ENCODE measurements at regions not wholly inside any gene's neighbourhood (a gene's known extent, or its start where the extent isn't known, plus 50 kb on each side); places are given as distances from the start of the nearest gene placed in this dataset.
A peak's percentile ranks its signal among the peaks of the same experiment; 100 is the strongest.

DNA sequence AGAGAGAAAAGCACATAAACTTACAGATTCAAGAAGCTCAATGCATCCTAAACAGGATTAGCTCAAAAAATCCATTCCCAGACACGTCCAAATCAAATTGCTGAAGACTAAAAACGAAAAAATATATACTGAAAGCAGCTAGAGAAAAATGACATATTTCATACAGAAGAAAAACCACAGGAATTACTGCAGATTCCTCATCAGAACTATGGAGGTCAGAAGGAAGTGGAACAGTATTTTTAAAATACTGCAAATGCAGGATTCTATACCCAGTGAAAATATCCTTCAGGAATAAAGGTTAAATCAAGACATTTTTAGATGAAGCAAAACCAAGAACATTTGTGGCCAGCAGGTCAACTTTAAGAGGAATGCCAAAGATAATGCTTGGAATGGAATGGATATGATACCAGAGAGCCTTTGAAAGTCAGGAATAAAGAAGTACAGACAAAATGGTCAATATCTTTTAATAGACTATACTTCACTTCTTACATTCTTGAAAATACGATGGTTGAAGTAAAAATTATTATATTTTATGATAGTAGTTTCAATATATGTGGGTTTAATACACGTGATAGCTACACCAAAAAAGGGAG is 352.9 kb downstream of the CTTN start (continued):
- TF ChIP-seq CBX5 (IDR thresholded peaks at IDR 0.05; ENCODE audit: borderline replicate concordance, low read depth) = peak; percentile 80
- TF ChIP-seq TRIM28 (IDR thresholded peaks at IDR 0.05) = peak; percentile 92
- no peak for TF ChIP-seq ETV6 (IDR thresholded peaks at IDR 0.05; ENCODE audit: borderline replicate concordance in 1 of 2, low read depth in 2 of 2, low read length in 1 of 2)
- no peak for TF ChIP-seq ETV6 (CRISPR knock-in tag; IDR thresholded peaks at IDR 0.05; ENCODE audit: borderline replicate concordance)
- TF ChIP-seq COPS2 (conservative IDR thresholded peaks at IDR 0.05) = no peak
- TF ChIP-seq C11orf30 (IDR thresholded peaks at IDR 0.05; ENCODE audit: low read depth) = no peak
- no peak for TF ChIP-seq MTA2 (IDR thresholded peaks at IDR 0.05; ENCODE audit: low read depth)
- no peak for TF ChIP-seq POU5F1 (IDR thresholded peaks at IDR 0.05; ENCODE audit: borderline replicate concordance, low read depth, low read length, partially characterized antibody)
- TF ChIP-seq MAFF (IDR thresholded peaks at IDR 0.05; ENCODE audit: low read length) = 0 out of 2 replicates have a peak, but pooled peaks have one; percentile 10
- no peak for TF ChIP-seq NFE2L1 (tag; IDR thresholded peaks at IDR 0.05; ENCODE audit: borderline replicate concordance, low read depth)
- no peak for TF ChIP-seq MEF2A (IDR thresholded peaks at IDR 0.05; ENCODE audit: control insufficient read depth, low read depth, low read length)
- TF ChIP-seq TBL1XR1 (IDR thresholded peaks at IDR 0.05; ENCODE audit: low read length in 2 of 2) = no peak
- TF ChIP-seq, protein P1, sequence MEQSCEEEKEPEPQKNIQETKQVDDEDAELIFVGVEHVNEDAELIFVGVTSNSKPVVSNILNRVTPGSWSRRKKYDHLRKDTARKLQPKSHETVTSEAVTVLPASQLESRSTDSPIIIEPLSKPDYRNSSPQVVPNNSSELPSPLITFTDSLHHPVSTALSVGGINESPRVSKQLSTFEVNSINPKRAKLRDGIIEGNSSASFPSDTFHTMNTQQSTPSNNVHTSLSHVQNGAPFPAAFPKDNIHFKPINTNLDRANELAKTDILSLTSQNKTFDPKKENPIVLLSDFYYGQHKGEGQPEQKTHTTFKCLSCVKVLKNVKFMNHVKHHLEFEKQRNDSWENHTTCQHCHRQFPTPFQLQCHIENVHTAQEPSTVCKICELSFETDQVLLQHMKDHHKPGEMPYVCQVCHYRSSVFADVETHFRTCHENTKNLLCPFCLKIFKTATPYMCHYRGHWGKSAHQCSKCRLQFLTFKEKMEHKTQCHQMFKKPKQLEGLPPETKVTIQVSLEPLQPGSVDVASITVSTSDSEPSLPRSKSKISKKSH (CRISPR knock-in tag; IDR thresholded peaks at IDR 0.05) = 0 out of 2 replicates have a peak, but pooled peaks have one; percentile 60
- TF ChIP-seq, protein P2, sequence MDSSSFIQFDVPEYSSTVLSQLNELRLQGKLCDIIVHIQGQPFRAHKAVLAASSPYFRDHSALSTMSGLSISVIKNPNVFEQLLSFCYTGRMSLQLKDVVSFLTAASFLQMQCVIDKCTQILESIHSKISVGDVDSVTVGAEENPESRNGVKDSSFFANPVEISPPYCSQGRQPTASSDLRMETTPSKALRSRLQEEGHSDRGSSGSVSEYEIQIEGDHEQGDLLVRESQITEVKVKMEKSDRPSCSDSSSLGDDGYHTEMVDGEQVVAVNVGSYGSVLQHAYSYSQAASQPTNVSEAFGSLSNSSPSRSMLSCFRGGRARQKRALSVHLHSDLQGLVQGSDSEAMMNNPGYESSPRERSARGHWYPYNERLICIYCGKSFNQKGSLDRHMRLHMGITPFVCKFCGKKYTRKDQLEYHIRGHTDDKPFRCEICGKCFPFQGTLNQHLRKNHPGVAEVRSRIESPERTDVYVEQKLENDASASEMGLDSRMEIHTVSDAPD (CRISPR knock-in tag; IDR thresholded peaks at IDR 0.05) = no peak
- TF ChIP-seq ZNF507 (tag; conservative IDR thresholded peaks at IDR 0.05) = no peak
- no peak for TF ChIP-seq CEBPB (tag; IDR thresholded peaks at IDR 0.05)
- no peak for TF ChIP-seq RFX1 (IDR thresholded peaks at IDR 0.05)
- TF ChIP-seq HDAC2 (IDR thresholded peaks at IDR 0.05) = no peak
- TF ChIP-seq, protein P3, sequence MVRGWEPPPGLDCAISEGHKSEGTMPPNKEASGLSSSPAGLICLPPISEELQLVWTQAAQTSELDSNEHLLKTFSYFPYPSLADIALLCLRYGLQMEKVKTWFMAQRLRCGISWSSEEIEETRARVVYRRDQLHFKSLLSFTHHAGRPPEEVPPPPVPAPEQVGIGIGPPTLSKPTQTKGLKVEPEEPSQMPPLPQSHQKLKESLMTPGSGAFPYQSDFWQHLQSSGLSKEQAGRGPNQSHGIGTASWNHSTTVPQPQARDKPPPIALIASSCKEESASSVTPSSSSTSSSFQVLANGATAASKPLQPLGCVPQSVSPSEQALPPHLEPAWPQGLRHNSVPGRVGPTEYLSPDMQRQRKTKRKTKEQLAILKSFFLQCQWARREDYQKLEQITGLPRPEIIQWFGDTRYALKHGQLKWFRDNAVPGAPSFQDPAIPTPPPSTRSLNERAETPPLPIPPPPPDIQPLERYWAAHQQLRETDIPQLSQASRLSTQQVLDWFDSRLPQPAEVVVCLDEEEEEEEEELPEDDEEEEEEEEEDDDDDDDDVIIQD (CRISPR knock-in tag; IDR thresholded peaks at IDR 0.05) = no peak
- no peak for TF ChIP-seq ELF2 (CRISPR knock-in tag; IDR thresholded peaks at IDR 0.05)

All from K562 (cell line).